Parathyroid adenoma (tissue), 2 donors: ENCODE measurements at regions not wholly inside any gene's neighbourhood (a gene's known extent, or its start where the extent isn't known, plus 50 kb on each side); places are given as distances from the start of the nearest gene placed in this dataset.

Experiments
- H2AFZ ChIP-seq: fragments of 300-600 bp; sonication (generic); one replicate; pipeline ENCODE4 v1.7.0; 2017; ENCODE audit warnings: antibody characterized with exemption, mild to moderate bottlenecking
- H3K27ac ChIP-seq: fragments of 300-600 bp; sonication (generic); one replicate; pipeline ENCODE4 v1.7.0; 2017
- H3K27me3 ChIP-seq: fragments of 300-600 bp; sonication (generic); one replicate; pipeline ENCODE4 v1.7.0; 2017; ENCODE audit warnings: low read length; ENCODE audit not compliant: control insufficient read depth, insufficient read depth
- H3K36me3 ChIP-seq: fragments of 300-600 bp; sonication (generic); one replicate; pipeline ENCODE4 v1.7.0; 2017; ENCODE audit warnings: low read length; ENCODE audit not compliant: control insufficient read depth, insufficient read depth
- H3K4me1 ChIP-seq: fragments of 300-600 bp; sonication (generic); one replicate; pipeline ENCODE4 v1.7.0; 2017; ENCODE audit warnings: control low read depth
- H3K4me2 ChIP-seq: fragments of 300-600 bp; sonication (generic); one replicate; pipeline ENCODE4 v1.7.0; 2017; ENCODE audit warnings: low read length
- H3K4me3 ChIP-seq: fragments of 300-600 bp; sonication (generic); one replicate; pipeline ENCODE4 v1.7.0; 2017; ENCODE audit warnings: low read depth, low read length
- H3K79me2 ChIP-seq: fragments of 300-600 bp; sonication (generic); one replicate; pipeline ENCODE4 v1.7.0; 2017; ENCODE audit warnings: control low read depth
- H3K9ac ChIP-seq: fragments of 300-600 bp; sonication (generic); one replicate; pipeline ENCODE4 v1.7.0; 2017; ENCODE audit warnings: mild to moderate bottlenecking
- H3K9me3 ChIP-seq: fragments of 300-600 bp; sonication (generic); one replicate; pipeline ENCODE4 v1.7.0; 2017; ENCODE audit warnings: low read length; ENCODE audit not compliant: control insufficient read depth
- CTCF ChIP-seq: fragments of 300-600 bp; sonication (generic); IDR thresholded peaks from one replicate; pipeline ENCODE4 v1.7.0; 2017; ENCODE audit warnings: antibody characterized with exemption, mild to moderate bottlenecking
- donor health status: primary hyperparathyroidism.

- Histone ChIP-seq H3K27ac (no peak overlapping the region), H3K4me2 (no peak overlapping the region), H3K27me3 (no peaks in the 10 kb centered on the region), H3K9ac (no peak overlapping the region), H3K4me3 (no peak overlapping the region), H3K79me2 (no peaks in the 10 kb centered on the region), H2AFZ (no peak overlapping the region), H3K36me3 (no peaks in the 10 kb centered on the region), H3K4me1 (no peaks in the 10 kb centered on the region), H3K9me3 (no peaks in the 10 kb centered on the region)
- no peak for TF ChIP-seq CTCF
Measured at GRCh38 chr1:218660678-218661053, 315.5 kb downstream of the TGFB2 start.

GRCh38 chr1:218661411-218661810 lies 316.3 kb downstream of the TGFB2 start:
- TF ChIP-seq CTCF: no peak
- Histone ChIP-seq H3K9ac (no peak overlapping the region), H3K4me2 (no peak overlapping the region), H3K27ac (no peak overlapping the region), H2AFZ (no peak overlapping the region), H3K9me3 (no peaks in the 10 kb centered on the region), H3K4me3 (no peak overlapping the region), H3K27me3 (no peaks in the 10 kb centered on the region), H3K79me2 (no peaks in the 10 kb centered on the region), H3K36me3 (no peaks in the 10 kb centered on the region), H3K4me1 (no peaks in the 10 kb centered on the region)

GRCh38 chr1:218664385-218665170 lies 319.4 kb downstream of the TGFB2 start:
- Histone ChIP-seq H3K4me3 (no peak overlapping the region), H3K27me3 (no peaks in the 10 kb centered on the region), H3K27ac (no peak overlapping the region), H3K4me2 (no peak overlapping the region), H3K9ac (no peak overlapping the region), H2AFZ (no peak overlapping the region), H3K36me3 (no peaks in the 10 kb centered on the region), H3K9me3 (no peaks in the 10 kb centered on the region), H3K4me1 (no peaks in the 10 kb centered on the region), H3K79me2 (no peaks in the 10 kb centered on the region)
- no peak for TF ChIP-seq CTCF

GRCh38 chr1:218665221-218665620 lies 320.1 kb downstream of the TGFB2 start:
- H3K4me1 ChIP-seq: no peaks in the 10 kb centered on the region
- no peaks in the 10 kb centered on the region for H3K36me3 ChIP-seq
- no peak overlapping the region for H3K4me3 ChIP-seq
- TF ChIP-seq CTCF: no peak
- H3K79me2 ChIP-seq: no peaks in the 10 kb centered on the region
- H3K27me3 ChIP-seq: no peaks in the 10 kb centered on the region
- H3K27ac ChIP-seq: no peak overlapping the region
- H3K4me2 ChIP-seq: no peak overlapping the region
- H3K9ac ChIP-seq: no peak overlapping the region
- H2AFZ ChIP-seq: no peak overlapping the region
- no peaks in the 10 kb centered on the region for H3K9me3 ChIP-seq

- Histone ChIP-seq H3K4me2 (no peak overlapping the region), H3K79me2 (no peaks in the 10 kb centered on the region), H3K27ac (no peak overlapping the region), H3K9ac (no peak overlapping the region), H3K36me3 (no peaks in the 10 kb centered on the region), H3K4me1 (no peaks in the 10 kb centered on the region), H3K27me3 (no peaks in the 10 kb centered on the region), H2AFZ (no peak overlapping the region), H3K9me3 (no peaks in the 10 kb centered on the region), H3K4me3 (no peak overlapping the region)
- no peak for TF ChIP-seq CTCF
Measured at GRCh38 chr1:218666263-218666662, 321.1 kb downstream of the TGFB2 start.
